ENCODE measurements at regions not wholly inside any gene's neighbourhood (a gene's known extent, or its start where the extent isn't known, plus 50 kb on each side); places are given as distances from the start of the nearest gene placed in this dataset.
"Not testable (repeated sequence)": the region's sequence is repeated elsewhere in the genome, so short reads cannot be mapped to it uniquely, and the experiment has no call there.

GRCh38 chr6:142015463-142015862 is 117.3 kb upstream of the GJE1 start:
- TF ChIP-seq CTCF (IDR thresholded peaks at IDR 0.05; ENCODE audit: poor library complexity); EZH2 (IDR thresholded peaks at IDR 0.05; ENCODE audit: borderline replicate concordance): not testable (repeated sequence)

All from hepatocyte (in vitro differentiated cells).